H1 (cell line): ENCODE measurements at regions not wholly inside any gene's neighbourhood (a gene's known extent, or its start where the extent isn't known, plus 50 kb on each side); places are given as distances from the start of the nearest gene placed in this dataset.

Experiments
- BRCA1 ChIP-seq: IDR thresholded peaks from 2 replicates; pipeline ENCODE4 v1.6.1; 2012; ENCODE audit warnings: low read depth, low read length, improper control_type of control experiment
- CREB1 ChIP-seq: IDR thresholded peaks from 2 replicates; pipeline ENCODE4 v1.6.1; 2012; ENCODE audit warnings: inconsistent platforms
- FOSL1 ChIP-seq: IDR thresholded peaks from 2 replicates; pipeline ENCODE4 v1.6.1; 2011; ENCODE audit warnings: mild to moderate bottlenecking, low read depth, low read length, moderate library complexity; ENCODE audit not compliant: insufficient read depth
- HDAC2 ChIP-seq, 2 experiments: fragments of 300-600 bp in 1 of 2; sonication (generic) in 1 of 2; IDR thresholded peaks; 2 replicates each; pipeline ENCODE4 v1.6.1; 2011 to 2012; ENCODE audit warnings: low read depth in 2 of 2, low read length in 2 of 2, mild to moderate bottlenecking in 2 of 2, moderate library complexity in 2 of 2, borderline replicate concordance in 1 of 2, inconsistent platforms in 1 of 2
- JUND ChIP-seq: IDR thresholded peaks from 2 replicates; pipeline ENCODE4 v1.6.1; 2011; ENCODE audit warnings: mild to moderate bottlenecking, improper control_type of control experiment, low read length
- RFX5 ChIP-seq: IDR thresholded peaks from 2 replicates; pipeline ENCODE4 v1.6.1; 2011; ENCODE audit warnings: low read depth, low read length, improper control_type of control experiment, borderline replicate concordance
- RXRA ChIP-seq: IDR thresholded peaks from 2 replicates; pipeline ENCODE4 v1.6.1; 2011; ENCODE audit warnings: low read depth, mild to moderate bottlenecking, low read length, moderate library complexity; ENCODE audit not compliant: insufficient read depth
- SP2 ChIP-seq: IDR thresholded peaks from 2 replicates; pipeline ENCODE4 v1.6.1; 2012; ENCODE audit warnings: mild to moderate bottlenecking, low read length, inconsistent platforms
- SUZ12 ChIP-seq: fragments of 200-600 bp; sonication (generic); IDR thresholded peaks from 2 replicates; pipeline ENCODE4 v1.6.1; 2012; ENCODE audit warnings: mild to moderate bottlenecking, inconsistent platforms, low read length, moderate library complexity, mixed read lengths
- ZNF274 ChIP-seq: IDR thresholded peaks from 2 replicates; pipeline ENCODE4 v1.7.0; 2012; ENCODE audit warnings: low read length, borderline replicate concordance; ENCODE audit errors: extremely low read depth

DNA sequence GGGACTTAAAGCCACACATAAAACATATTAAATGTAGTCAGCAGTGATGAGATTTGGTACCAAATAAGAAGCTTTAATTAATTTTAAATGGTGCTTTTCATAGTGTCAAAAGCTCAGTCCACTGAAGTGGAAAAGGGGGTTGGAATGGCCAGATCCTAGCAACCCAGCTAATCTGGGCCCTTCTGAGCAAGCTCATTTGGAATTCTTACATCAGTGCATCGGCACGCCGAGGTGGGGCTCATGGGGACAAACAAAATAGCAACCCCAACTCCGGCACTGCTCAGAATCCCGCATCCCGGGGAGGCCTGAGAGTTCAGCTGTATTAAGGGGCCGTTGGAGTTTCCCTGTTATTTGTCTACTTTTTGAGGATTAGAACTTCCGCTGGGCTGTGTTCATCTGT is 526.4 kb downstream of the SOX2 start (continued):
- TF ChIP-seq FOSL1 (no peak), JUND (0 out of 2 replicates have a peak, but pooled peaks have one; percentile 62), SUZ12 (no peak), BRCA1 (no peak), RFX5 (no peak), CREB1 (no peak), RXRA (no peak), SP2 (no peak), HDAC2 (IDR thresholded peaks at IDR 0.05; ENCODE audit: borderline replicate concordance in 1 of 2, low read depth in 2 of 2, low read length in 2 of 2) (no peak), ZNF274 (no peak)
